ENCODE measurements at regions not wholly inside any gene's neighbourhood (a gene's known extent, or its start where the extent isn't known, plus 50 kb on each side); places are given as distances from the start of the nearest gene placed in this dataset.

GRCh38 chr1:47684964-47685762 lies 247.3 kb downstream of the FOXD2 start:
- TF ChIP-seq CTCF (IDR thresholded peaks at IDR 0.05) (no peak), POLR2A (IDR thresholded peaks at IDR 0.05) (no peak)

Data from lower leg skin (tissue), 3 donors.